Muscle layer of duodenum (tissue), 2 donors: ENCODE measurements at regions not wholly inside any gene's neighbourhood (a gene's known extent, or its start where the extent isn't known, plus 50 kb on each side); places are given as distances from the start of the nearest gene placed in this dataset.

Experiments used
- H3K27ac ChIP-seq: one replicate; pipeline ENCODE4 v1.7.0; 2013; ENCODE audit warnings: mild to moderate bottlenecking, low read length
- H3K27me3 ChIP-seq: one replicate; pipeline ENCODE4 v1.7.0; 2013; ENCODE audit warnings: low read depth, mild to moderate bottlenecking, control low read depth, low read length
- H3K36me3 ChIP-seq, 2 donors: one replicate each; pipeline ENCODE4 v1.7.0; 2013; ENCODE audit warnings: low read length in 2 of 2, control low read depth in 1 of 2, mild to moderate bottlenecking in 1 of 2; ENCODE audit not compliant: insufficient read depth in 2 of 2, control insufficient read depth in 1 of 2
- H3K4me1 ChIP-seq, 2 donors: one replicate each; pipeline ENCODE4 v1.7.0; 2013; ENCODE audit warnings: low read length in 2 of 2, mild to moderate bottlenecking in 2 of 2, control low read depth in 1 of 2, moderate library complexity in 1 of 2; ENCODE audit not compliant: insufficient read depth in 2 of 2, control insufficient read depth in 1 of 2
- H3K4me3 ChIP-seq, 2 donors: one replicate each; pipeline ENCODE4 v1.7.0; 2013; ENCODE audit warnings: low read length in 2 of 2, low read depth in 1 of 2, mild to moderate bottlenecking in 1 of 2
- H3K9me3 ChIP-seq, 2 donors: one replicate each; pipeline ENCODE4 v1.7.0; 2013; ENCODE audit warnings: low read length in 2 of 2, control low read depth in 1 of 2, mild to moderate bottlenecking in 1 of 2; ENCODE audit not compliant: control insufficient read depth in 1 of 2
- donor health status: healthy.

GRCh38 chr9:89808756-89809181 is 204.0 kb downstream of the GADD45G start:
- Histone ChIP-seq H3K4me1 (no peaks in the 10 kb centered on the region), H3K36me3 (no peaks in the 10 kb centered on the region), H3K4me3 (no peak overlapping the region), H3K27me3 (no peaks in the 10 kb centered on the region), H3K27ac (no peak overlapping the region), H3K9me3 (no peaks in the 10 kb centered on the region)

- no peaks in the 10 kb centered on the region for H3K36me3 ChIP-seq
- no peak overlapping the region for H3K4me3 ChIP-seq
Measured at GRCh38 chr9:89810431-89810830, 205.6 kb downstream of the GADD45G start.

GRCh38 chr9:89811356-89811755 is 206.5 kb downstream of the GADD45G start:
- Histone ChIP-seq H3K27ac (no peak overlapping the region), H3K36me3 (no peaks in the 10 kb centered on the region), H3K27me3 (no peaks in the 10 kb centered on the region), H3K9me3 (no peaks in the 10 kb centered on the region), H3K4me3 (no peak overlapping the region), H3K4me1 (peaks cover 0 to 11% of the 10 kb centered on the region in 2 donors)

More at GRCh38 chr9:89810431-89810830, 205.6 kb downstream of the GADD45G start:
- no peaks in the 10 kb centered on the region for H3K27me3 ChIP-seq
- no peaks in the 10 kb centered on the region for H3K9me3 ChIP-seq
- H3K27ac ChIP-seq = no peak overlapping the region
- peaks cover 0 to 8% of the 10 kb centered on the region in 2 donors for H3K4me1 ChIP-seq

GRCh38 chr9:89811886-89812450 is 207.2 kb downstream of the GADD45G start:
- no peaks in the 10 kb centered on the region for H3K36me3 ChIP-seq
- H3K4me3 ChIP-seq = no peak overlapping the region
- no peaks in the 10 kb centered on the region for H3K27me3 ChIP-seq
- peaks cover 0 to 16% of the 10 kb centered on the region in 2 donors for H3K4me1 ChIP-seq
- no peaks in the 10 kb centered on the region for H3K9me3 ChIP-seq
- no peak overlapping the region for H3K27ac ChIP-seq

GRCh38 chr9:89812556-89813181 is 207.9 kb downstream of the GADD45G start:
- no peaks in the 10 kb centered on the region for H3K36me3 ChIP-seq
- no peaks in the 10 kb centered on the region for H3K27me3 ChIP-seq
- H3K9me3 ChIP-seq = no peaks in the 10 kb centered on the region
- H3K4me1 ChIP-seq = peaks cover 0 to 16% of the 10 kb centered on the region in 2 donors
- H3K4me3 ChIP-seq = no peak overlapping the region
- no peak overlapping the region for H3K27ac ChIP-seq

GRCh38 chr9:89813482-89813881 is 208.7 kb downstream of the GADD45G start:
- H3K27me3 ChIP-seq = no peaks in the 10 kb centered on the region
- no peak overlapping the region for H3K27ac ChIP-seq
- no peak overlapping the region for H3K4me3 ChIP-seq
- H3K36me3 ChIP-seq = no peaks in the 10 kb centered on the region
- peaks cover 0 to 16% of the 10 kb centered on the region in 2 donors for H3K4me1 ChIP-seq
- H3K9me3 ChIP-seq = no peaks in the 10 kb centered on the region

- no peaks in the 10 kb centered on the region for H3K27me3 ChIP-seq
- H3K9me3 ChIP-seq = no peaks in the 10 kb centered on the region
- H3K27ac ChIP-seq = no peak overlapping the region
- H3K36me3 ChIP-seq = no peaks in the 10 kb centered on the region
- peaks cover 0 to 16% of the 10 kb centered on the region in 2 donors for H3K4me1 ChIP-seq
- H3K4me3 ChIP-seq = no peak overlapping the region
Measured at GRCh38 chr9:89814340-89815040, 209.7 kb downstream of the GADD45G start.

GRCh38 chr9:89815061-89815902 is 210.5 kb downstream of the GADD45G start:
- Histone ChIP-seq H3K9me3 (no peaks in the 10 kb centered on the region), H3K27me3 (no peaks in the 10 kb centered on the region), H3K4me1 (peaks cover 0 to 16% of the 10 kb centered on the region in 2 donors), H3K27ac (no peak overlapping the region), H3K36me3 (no peaks in the 10 kb centered on the region), H3K4me3 (no peak overlapping the region)

- Histone ChIP-seq H3K27me3 (no peaks in the 10 kb centered on the region), H3K9me3 (no peaks in the 10 kb centered on the region), H3K4me1 (peaks cover 0 to 16% of the 10 kb centered on the region in 2 donors), H3K27ac (no peak overlapping the region), H3K36me3 (no peaks in the 10 kb centered on the region), H3K4me3 (no peak overlapping the region)
Measured at GRCh38 chr9:89815903-89816573, 211.2 kb downstream of the GADD45G start.

- H3K27me3 ChIP-seq = no peaks in the 10 kb centered on the region
- H3K9me3 ChIP-seq = no peaks in the 10 kb centered on the region
- H3K4me1 ChIP-seq = peaks cover 0 to 16% of the 10 kb centered on the region in 2 donors
- H3K4me3 ChIP-seq = no peak overlapping the region
- H3K36me3 ChIP-seq = no peaks in the 10 kb centered on the region
- no peak overlapping the region for H3K27ac ChIP-seq
Measured at GRCh38 chr9:89817151-89817950, 212.5 kb downstream of the GADD45G start.
